Common myeloid progenitor, CD34-positive (primary cell): ENCODE measurements at regions not wholly inside any gene's neighbourhood (a gene's known extent, or its start where the extent isn't known, plus 50 kb on each side); places are given as distances from the start of the nearest gene placed in this dataset.

ENCODE experiments used
- CTCF ChIA-PET: fragments of 350-600 bp; sonication (Branson Sonifier 250); formaldehyde crosslinking; loops from one replicate; lab custom pipeline; 2021; ENCODE audit warnings: antibody characterized with exemption; lab: Charles Lee
- POLR2A ChIA-PET: fragments of 350-600 bp; sonication (Branson Sonifier 250); formaldehyde crosslinking; loops from one replicate; lab custom pipeline; 2021; ENCODE audit warnings: antibody characterized with exemption; lab: Charles Lee
- DNase-seq, 3 donors: peaks; one replicate each; pipeline versions ENCODE4 v3.0.0 to v3.0.0-alpha.2; 2013
- H3K27ac ChIP-seq, 2 experiments: 1 replicate in 1 of 2; 2 replicates in 1 of 2; pipeline ENCODE4 v1.7.0; 2013; ENCODE audit warnings: inconsistent platforms in 2 of 2, low read length in 2 of 2, mild to moderate bottlenecking in 2 of 2, low read depth in 1 of 2, moderate library complexity in 1 of 2; ENCODE audit not compliant: severe bottlenecking in 2 of 2, insufficient read depth in 1 of 2, poor library complexity in 1 of 2
- H3K27me3 ChIP-seq, 5 experiments: replicated peaks in 2 of 5; 1 replicate in 3 of 5; 2 replicates in 2 of 5; pipeline versions ENCODE4 v1.6.1 to v1.7.0; 2013; ENCODE audit warnings: low read length in 4 of 5, mild to moderate bottlenecking in 2 of 5, moderate library complexity in 2 of 5, inconsistent platforms in 1 of 5; ENCODE audit not compliant: insufficient read depth in 5 of 5, control insufficient read depth in 4 of 5
- H3K36me3 ChIP-seq, 4 experiments: 1 replicate in 2 of 4; 2 replicates in 2 of 4; pipeline versions ENCODE4 v1.6.1 to v1.7.0; 2013; ENCODE audit warnings: low read length in 3 of 4, control low read depth in 1 of 4, mild to moderate bottlenecking in 1 of 4; ENCODE audit not compliant: control insufficient read depth in 4 of 4, insufficient read depth in 4 of 4
- H3K4me1 ChIP-seq, 4 experiments: 1 replicate in 3 of 4; 2 replicates in 1 of 4; pipeline versions ENCODE4 v1.6.1 to v1.7.1; 2013; ENCODE audit warnings: low read length in 3 of 4, mild to moderate bottlenecking in 3 of 4, control low read depth in 1 of 4, inconsistent platforms in 1 of 4, moderate library complexity in 1 of 4; ENCODE audit not compliant: control insufficient read depth in 4 of 4, insufficient read depth in 4 of 4; ENCODE audit errors: control extremely low read depth in 1 of 4
- H3K4me3 ChIP-seq, 7 experiments: 1 replicate in 4 of 7; 2 replicates in 3 of 7; pipeline versions ENCODE4 v1.5.1 to v1.7.0; 2013; ENCODE audit warnings: mild to moderate bottlenecking in 7 of 7, low read length in 6 of 7, moderate library complexity in 6 of 7, inconsistent platforms in 2 of 7, low read depth in 2 of 7, control low read depth in 1 of 7; ENCODE audit not compliant: insufficient read depth in 4 of 7, control insufficient read depth in 1 of 7; ENCODE audit errors: extremely low read depth in 1 of 7
- H3K9me3 ChIP-seq, 5 experiments: 1 replicate in 4 of 5; 2 replicates in 1 of 5; pipeline versions ENCODE4 v1.6.1 to v1.7.1; 2013; ENCODE audit warnings: low read length in 4 of 5, mild to moderate bottlenecking in 2 of 5, inconsistent platforms in 1 of 5, low read depth in 1 of 5, moderate library complexity in 1 of 5; ENCODE audit not compliant: control insufficient read depth in 4 of 5, insufficient read depth in 2 of 5; ENCODE audit errors: control extremely low read depth in 1 of 5
- WGBS: methylation state at CpG from one replicate; pipeline ENCODE4 v1.1.5; 2013; ENCODE audit not compliant: insufficient coverage; 5-methylcytosine and 5-hydroxymethylcytosine counted together

GRCh38 chr7:54116956-54117355, 425.2 kb upstream of the VSTM2A start:
- ChIA-PET CTCF (no interaction called here), POLR2A (no interaction called here)
- WGBS, result 29% methylated on average over 1 of the region's 2 CpGs
- H3K4me1 ChIP-seq, result no peaks in the 10 kb centered on the region
- DNase-seq, result no peak
- H3K36me3 ChIP-seq, result no peaks in the 10 kb centered on the region
- H3K9me3 ChIP-seq, result no peaks in the 10 kb centered on the region
- H3K27me3 ChIP-seq, result no peaks in the 10 kb centered on the region
- no peak overlapping the region for H3K4me3 ChIP-seq
- H3K27ac ChIP-seq, result no peak overlapping the region

GRCh38 chr7:54129035-54129434, 413.1 kb upstream of the VSTM2A start:
- no peak overlapping the region for H3K27ac ChIP-seq
- CTCF ChIA-PET, result no interaction called here
- H3K4me3 ChIP-seq, result no peak overlapping the region
- POLR2A ChIA-PET, result no interaction called here
- no peaks in the 10 kb centered on the region for H3K27me3 ChIP-seq
- no peaks in the 10 kb centered on the region for H3K36me3 ChIP-seq
- no peaks in the 10 kb centered on the region for H3K9me3 ChIP-seq
- no peaks in the 10 kb centered on the region for H3K4me1 ChIP-seq
- no peak for DNase-seq

- Histone ChIP-seq H3K27me3 (no peaks in the 10 kb centered on the region), H3K9me3 (peaks cover 0 to 6% (median 0%) of the 10 kb centered on the region in 5 experiments), H3K4me3 (no peak overlapping the region), H3K4me1 (no peaks in the 10 kb centered on the region), H3K27ac (no peak overlapping the region), H3K36me3 (no peaks in the 10 kb centered on the region)
- no peak for DNase-seq
- CTCF ChIA-PET, result no interaction called here
- POLR2A ChIA-PET, result no interaction called here
These were observed 400.6 kb upstream of the VSTM2A start for GRCh38 chr7:54141576-54141975.

DNA sequence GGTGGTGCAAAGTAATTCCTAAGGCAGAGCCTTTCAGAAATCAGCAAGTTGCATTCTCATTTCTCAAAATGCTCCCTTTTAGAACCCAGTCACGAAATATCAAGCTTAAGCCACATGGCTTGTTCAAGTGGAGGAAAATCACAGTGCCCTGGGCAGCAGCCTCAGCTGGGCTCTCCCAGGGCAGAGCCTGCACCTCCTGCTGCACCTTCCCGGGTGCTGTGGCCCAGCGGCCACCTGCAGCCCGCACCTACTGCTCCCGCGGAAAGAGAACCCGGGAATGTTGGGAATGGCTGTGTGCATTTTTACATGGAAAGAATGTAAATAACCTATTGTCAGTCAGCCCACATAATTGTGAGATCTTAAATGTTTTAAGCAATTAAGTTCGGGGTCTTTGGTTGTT, 396.5 kb upstream of the VSTM2A start:
- Histone ChIP-seq H3K9me3 (peaks cover 0 to 3% (median 0%) of the 10 kb centered on the region in 5 experiments), H3K27me3 (no peaks in the 10 kb centered on the region), H3K4me1 (no peaks in the 10 kb centered on the region), H3K36me3 (no peaks in the 10 kb centered on the region), H3K27ac (no peak overlapping the region), H3K4me3 (no peak overlapping the region)
- ChIA-PET CTCF (no interaction called here), POLR2A (no interaction called here)
- 90% methylated on average over 5 of the region's 8 CpGs for WGBS
- no peak for DNase-seq

DNA sequence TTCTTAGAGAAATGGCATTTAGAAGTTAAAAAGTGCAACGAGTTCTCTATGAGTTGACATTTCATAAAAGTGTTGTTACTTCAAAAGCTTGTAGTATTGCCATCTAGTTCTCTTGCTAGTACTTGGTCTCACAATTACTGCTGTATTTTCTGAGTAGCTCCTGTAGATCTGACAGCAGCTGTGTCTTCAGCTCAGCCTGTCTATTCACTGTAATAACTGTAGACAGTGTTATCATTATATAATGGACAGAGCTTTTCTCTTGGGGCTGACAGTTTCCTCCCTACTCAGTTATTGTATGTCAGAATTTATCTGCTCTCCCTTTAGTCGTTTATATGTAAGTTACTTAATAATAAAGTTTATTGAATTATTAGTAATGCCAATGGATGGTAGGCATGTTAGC, 388.7 kb upstream of the VSTM2A start:
- POLR2A ChIA-PET, result no interaction called here
- 100% methylated on average over 1 of the region's 2 CpGs for WGBS
- Histone ChIP-seq H3K36me3 (no peaks in the 10 kb centered on the region), H3K4me1 (no peaks in the 10 kb centered on the region), H3K4me3 (no peak overlapping the region), H3K27ac (no peak overlapping the region), H3K27me3 (no peaks in the 10 kb centered on the region), H3K9me3 (no peaks in the 10 kb centered on the region)
- CTCF ChIA-PET, result interaction anchor here (1.3 kb wide), 1 partner anchor 9 kb away, joined by 3 read pairs; no protein-coding TSS in a partner anchor
- DNase-seq, result no peak

GRCh38 chr7:54159088-54159487, 383.1 kb upstream of the VSTM2A start:
- H3K27ac ChIP-seq, result no peak overlapping the region
- WGBS, result 100% methylated on average over 1 of the region's 2 CpGs
- POLR2A ChIA-PET, result no interaction called here
- no peak for DNase-seq
- H3K9me3 ChIP-seq, result no peaks in the 10 kb centered on the region
- no peaks in the 10 kb centered on the region for H3K27me3 ChIP-seq
- CTCF ChIA-PET, result no interaction called here
- no peaks in the 10 kb centered on the region for H3K36me3 ChIP-seq
- H3K4me1 ChIP-seq, result no peaks in the 10 kb centered on the region
- H3K4me3 ChIP-seq, result no peak overlapping the region

- Histone ChIP-seq H3K4me3 (no peak overlapping the region), H3K27me3 (no peaks in the 10 kb centered on the region), H3K4me1 (no peaks in the 10 kb centered on the region), H3K27ac (no peak overlapping the region), H3K36me3 (no peaks in the 10 kb centered on the region), H3K9me3 (no peaks in the 10 kb centered on the region)
- DNase-seq, result no peak
- ChIA-PET CTCF (no interaction called here), POLR2A (no interaction called here)
- WGBS, result 100% methylated on average over 3 of the region's 4 CpGs
These were observed 380.6 kb upstream of the VSTM2A start for GRCh38 chr7:54161621-54162020.
